HEK293 (cell line): ENCODE measurements at regions not wholly inside any gene's neighbourhood (a gene's known extent, or its start where the extent isn't known, plus 50 kb on each side); places are given as distances from the start of the nearest gene placed in this dataset.

Experiments
- CTCF ChIA-PET: fragments of 350-600 bp; formaldehyde crosslinking; extraction: SDS; loops from one replicate; lab custom pipeline; 2021; ENCODE audit warnings: antibody characterized with exemption; lab: Yijun Ruan, JAX
- POLR2A ChIA-PET: fragments of 300-600 bp; formaldehyde crosslinking; extraction: SDS; loops from one replicate; lab custom pipeline; 2020; ENCODE audit warnings: antibody characterized with exemption, inconsistent platforms; lab: Yijun Ruan, JAX
- H3K27ac ChIP-seq: fragments of 200-500 bp; sonication (Bioruptor generic); 2 replicates; pipeline ENCODE4 v1.5.1; 2014; ENCODE audit warnings: low read depth, low read length, control low read depth, inconsistent platforms; ENCODE audit errors: extremely low read depth
- H3K36me3 ChIP-seq, 2 experiments: fragments of 200-500 bp in 1 of 2; sonication (Bioruptor generic) in 1 of 2; 1 replicate in 1 of 2; 2 replicates in 1 of 2; pipeline ENCODE4 v1.5.1; 2014 to 2017; ENCODE audit warnings: inconsistent platforms in 2 of 2, low read length in 2 of 2; ENCODE audit not compliant: control insufficient read depth in 2 of 2, insufficient read depth in 1 of 2
- H3K4me1 ChIP-seq: fragments of 200-500 bp; sonication (Bioruptor generic); 2 replicates; pipeline ENCODE4 v1.5.1; 2014; ENCODE audit warnings: mild to moderate bottlenecking, low read length, inconsistent platforms; ENCODE audit not compliant: control insufficient read depth, insufficient read depth
- H3K4me3 ChIP-seq: 2 replicates; pipeline ENCODE4 v1.5.1; 2011; ENCODE audit warnings: low read depth, mild to moderate bottlenecking, control low read depth, low read length, moderate library complexity
- H3K9me3 ChIP-seq: fragments of 200-500 bp; sonication (Bioruptor generic); 2 replicates; pipeline ENCODE4 v1.5.1; 2014; ENCODE audit warnings: low read depth, low read length, inconsistent platforms; ENCODE audit not compliant: control insufficient read depth, insufficient read depth
- GLI4 ChIP-seq: fragments of 450-650 bp; formaldehyde crosslinking; IDR thresholded peaks from 2 replicates; pipeline ENCODE4 v1.5.1; 2016; ENCODE audit warnings: missing biosample characterization, missing genetic modification characterization
- KLF9 ChIP-seq: fragments of 450-650 bp; formaldehyde crosslinking; IDR thresholded peaks from 2 replicates; pipeline ENCODE4 v1.5.1; 2016; ENCODE audit warnings: missing biosample characterization, missing genetic modification characterization, low read depth
- OVOL3 ChIP-seq: fragments of 450-650 bp; formaldehyde crosslinking; IDR thresholded peaks from 2 replicates; pipeline ENCODE4 v1.5.1; 2016; ENCODE audit warnings: missing biosample characterization, missing genetic modification characterization
- REST ChIP-seq: fragments of 450-650 bp; formaldehyde crosslinking; IDR thresholded peaks from 2 replicates; pipeline ENCODE4 v1.5.1; 2016; ENCODE audit warnings: missing biosample characterization, missing genetic modification characterization
- SCRT2 ChIP-seq: fragments of 450-650 bp; formaldehyde crosslinking; IDR thresholded peaks from 2 replicates; pipeline ENCODE4 v1.5.1; 2016; ENCODE audit warnings: missing biosample characterization, missing genetic modification characterization
- ZNF114 ChIP-seq: fragments of 450-650 bp; formaldehyde crosslinking; IDR thresholded peaks from 2 replicates; pipeline ENCODE4 v1.5.0; 2017; ENCODE audit warnings: missing biosample characterization, missing genetic modification characterization
- ZNF132 ChIP-seq: fragments of 450-650 bp; formaldehyde crosslinking; IDR thresholded peaks from 2 replicates; pipeline ENCODE4 v1.5.1; 2017; ENCODE audit warnings: missing biosample characterization, missing genetic modification characterization, borderline replicate concordance
- ZNF561 ChIP-seq: fragments of 450-650 bp; IDR thresholded peaks from 2 replicates; pipeline ENCODE4 v1.5.1; 2018; ENCODE audit warnings: missing biosample characterization, missing genetic modification characterization, borderline replicate concordance
- ZNF670 ChIP-seq: fragments of 450-650 bp; formaldehyde crosslinking; IDR thresholded peaks from 2 replicates; pipeline ENCODE4 v1.5.1; 2016; ENCODE audit warnings: missing biosample characterization, missing genetic modification characterization, low read depth
- ZNF747 ChIP-seq: fragments of 450-650 bp; formaldehyde crosslinking; IDR thresholded peaks from 2 replicates; pipeline ENCODE4 v1.5.1; 2016; ENCODE audit warnings: missing biosample characterization, missing genetic modification characterization
- ZNF837 ChIP-seq: fragments of 450-650 bp; formaldehyde crosslinking; IDR thresholded peaks from 2 replicates; pipeline ENCODE4 v1.5.1; 2016; ENCODE audit warnings: missing biosample characterization, missing genetic modification characterization
- TF ChIP-seq, protein P1 (sequence below): fragments of 450-650 bp; formaldehyde crosslinking; IDR thresholded peaks from 2 replicates; pipeline ENCODE4 v1.5.1; 2016; ENCODE audit warnings: missing biosample characterization, missing genetic modification characterization

DNA sequence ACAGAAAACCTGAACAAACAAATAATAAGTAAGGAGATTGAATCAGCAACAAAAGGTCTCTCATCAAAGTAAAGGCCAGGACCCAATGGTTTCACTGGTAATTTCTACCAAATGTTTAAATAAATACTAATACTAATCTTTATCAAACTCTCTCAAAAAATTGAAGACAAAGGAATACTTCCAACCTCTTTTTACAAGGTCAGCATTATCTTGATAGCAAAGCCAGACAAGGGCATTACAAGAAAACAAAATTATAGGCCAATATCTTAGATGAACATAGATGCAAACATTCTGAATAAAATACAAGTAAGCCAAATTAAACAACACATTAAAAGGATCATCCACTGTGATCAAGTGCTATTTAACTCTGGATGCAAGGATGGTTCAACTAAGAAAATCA is 239.8 kb upstream of the TMEM72 start:
- no peak overlapping the region for H3K4me3 ChIP-seq
- TF ChIP-seq SCRT2 (no peak), ZNF561 (tag by site-specific recombination) (no peak), ZNF747 (tag by site-specific recombination) (no peak), ZNF114 (tag by site-specific recombination) (no peak), ZNF670 (tag by site-specific recombination) (no peak)
- TF ChIP-seq, all 188 proteins: peak for 0
- no peak overlapping the region for H3K27ac ChIP-seq
- H3K9me3 ChIP-seq, result no peaks in the 10 kb centered on the region
- H3K4me1 ChIP-seq, result no peaks in the 10 kb centered on the region; the same call in 1 of the 2 replicates
- no peaks in the 10 kb centered on the region for H3K36me3 ChIP-seq
- ChIA-PET POLR2A (no interaction called here), CTCF (no interaction called here)

- Histone ChIP-seq H3K36me3 (no peaks in the 10 kb centered on the region), H3K9me3 (no peaks in the 10 kb centered on the region), H3K4me1 (no peaks in the 10 kb centered on the region; the same call in 1 of the 2 replicates), H3K4me3 (no peak overlapping the region), H3K27ac (no peak overlapping the region)
- CTCF ChIA-PET, result no interaction called here
- POLR2A ChIA-PET, result no interaction called here
- TF ChIP-seq GLI4 (no peak), KLF9 (peak; percentile 30; the same call in 1 of the 2 replicates), ZNF837 (tag by site-specific recombination) (no peak), REST (no peak), OVOL3 (tag by site-specific recombination) (no peak)
Measured at GRCh38 chr10:44673245-44673983, 237.7 kb upstream of the TMEM72 start.

GRCh38 chr10:44674536-44675386 is 236.4 kb upstream of the TMEM72 start:
- no peak overlapping the region for H3K4me3 ChIP-seq
- no peaks in the 10 kb centered on the region; the same call in 1 of the 2 replicates for H3K4me1 ChIP-seq
- CTCF ChIA-PET, result no interaction called here
- no peaks in the 10 kb centered on the region for H3K9me3 ChIP-seq
- TF ChIP-seq ZNF132 (tag by site-specific recombination), result no peak
- TF ChIP-seq, protein P1, sequence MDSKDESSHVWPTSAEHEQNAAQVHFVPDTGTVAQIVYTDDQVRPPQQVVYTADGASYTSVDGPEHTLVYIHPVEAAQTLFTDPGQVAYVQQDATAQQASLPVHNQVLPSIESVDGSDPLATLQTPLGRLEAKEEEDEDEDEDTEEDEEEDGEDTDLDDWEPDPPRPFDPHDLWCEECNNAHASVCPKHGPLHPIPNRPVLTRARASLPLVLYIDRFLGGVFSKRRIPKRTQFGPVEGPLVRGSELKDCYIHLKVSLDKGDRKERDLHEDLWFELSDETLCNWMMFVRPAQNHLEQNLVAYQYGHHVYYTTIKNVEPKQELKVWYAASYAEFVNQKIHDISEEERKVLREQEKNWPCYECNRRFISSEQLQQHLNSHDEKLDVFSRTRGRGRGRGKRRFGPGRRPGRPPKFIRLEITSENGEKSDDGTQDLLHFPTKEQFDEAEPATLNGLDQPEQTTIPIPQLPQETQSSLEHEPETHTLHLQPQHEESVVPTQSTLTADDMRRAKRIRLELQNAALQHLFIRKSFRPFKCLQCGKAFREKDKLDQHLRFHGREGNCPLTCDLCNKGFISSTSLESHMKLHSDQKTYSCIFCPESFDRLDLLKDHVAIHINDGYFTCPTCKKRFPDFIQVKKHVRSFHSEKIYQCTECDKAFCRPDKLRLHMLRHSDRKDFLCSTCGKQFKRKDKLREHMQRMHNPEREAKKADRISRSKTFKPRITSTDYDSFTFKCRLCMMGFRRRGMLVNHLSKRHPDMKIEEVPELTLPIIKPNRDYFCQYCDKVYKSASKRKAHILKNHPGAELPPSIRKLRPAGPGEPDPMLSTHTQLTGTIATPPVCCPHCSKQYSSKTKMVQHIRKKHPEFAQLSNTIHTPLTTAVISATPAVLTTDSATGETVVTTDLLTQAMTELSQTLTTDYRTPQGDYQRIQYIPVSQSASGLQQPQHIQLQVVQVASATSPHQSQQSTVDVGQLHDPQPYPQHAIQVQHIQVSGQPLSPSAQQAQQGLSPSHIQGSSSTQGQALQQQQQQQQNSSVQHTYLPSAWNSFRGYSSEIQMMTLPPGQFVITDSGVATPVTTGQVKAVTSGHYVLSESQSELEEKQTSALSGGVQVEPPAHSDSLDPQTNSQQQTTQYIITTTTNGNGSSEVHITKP (tag by site-specific recombination), result peak; percentile 39; the same call in 1 of the 2 replicates
- POLR2A ChIA-PET, result no interaction called here
- H3K27ac ChIP-seq, result no peak overlapping the region
- no peaks in the 10 kb centered on the region for H3K36me3 ChIP-seq
